Cerebellar cortex (tissue), 1 donor: ENCODE measurements at regions not wholly inside any gene's neighbourhood (a gene's known extent, or its start where the extent isn't known, plus 50 kb on each side); places are given as distances from the start of the nearest gene placed in this dataset.
"Not testable (repeated sequence)": the region's sequence is repeated elsewhere in the genome, so short reads cannot be mapped to it uniquely, and the experiment has no call there.

Source experiments
- DNase-seq: peaks from one replicate; pipeline ENCODE4 v3.0.0-alpha.2; 2015; ENCODE audit warnings: low spot score

GRCh38 chr21:39082656-39083376 lies 100.4 kb downstream of the PSMG1 start:
- no peak for DNase-seq

- no peak for DNase-seq
Measured at GRCh38 chr21:39080366-39080765, 102.9 kb downstream of the PSMG1 start.

- DNase-seq = no peak
Measured at GRCh38 chr21:39079617-39080016, 103.6 kb downstream of the PSMG1 start.

- no peak for DNase-seq
Measured at GRCh38 chr21:39078322-39079065, 104.8 kb downstream of the PSMG1 start.

GRCh38 chr21:39077876-39078275 lies 105.4 kb downstream of the PSMG1 start:
- DNase-seq = no peak

- DNase-seq = no peak
Measured at GRCh38 chr21:39074508-39074907, 108.7 kb downstream of the PSMG1 start.

GRCh38 chr21:39073717-39074116 lies 109.5 kb downstream of the PSMG1 start:
- peak; percentile 18 for DNase-seq

GRCh38 chr21:39073063-39073462 lies 110.2 kb downstream of the PSMG1 start:
- no peak for DNase-seq

GRCh38 chr21:39072468-39072867 lies 110.8 kb downstream of the PSMG1 start:
- no peak for DNase-seq

- DNase-seq = no peak
Measured at GRCh38 chr21:39071623-39072214, 111.5 kb downstream of the PSMG1 start.

- DNase-seq = not testable (repeated sequence)
Measured at GRCh38 chr21:39069856-39070255, 113.4 kb downstream of the PSMG1 start.

- no peak for DNase-seq
Measured at GRCh38 chr21:39066829-39067780, 116.1 kb downstream of the PSMG1 start.

GRCh38 chr21:39065917-39066316 lies 117.3 kb downstream of the PSMG1 start:
- no peak for DNase-seq

GRCh38 chr21:39064325-39065012 lies 118.8 kb downstream of the PSMG1 start:
- DNase-seq = no peak

- no peak for DNase-seq
Measured at GRCh38 chr21:39063517-39063916, 119.7 kb downstream of the PSMG1 start.

- no peak for DNase-seq
Measured at GRCh38 chr21:39062196-39062595, 121.1 kb downstream of the PSMG1 start.

GRCh38 chr21:39061766-39062165 lies 121.5 kb downstream of the PSMG1 start:
- no peak for DNase-seq

- DNase-seq = peak; percentile 11
Measured at GRCh38 chr21:39060485-39061083, 122.7 kb downstream of the PSMG1 start.

- DNase-seq = no peak
Measured at GRCh38 chr21:39057121-39057520, 126.1 kb downstream of the PSMG1 start.

- no peak for DNase-seq
Measured at GRCh38 chr21:39056636-39057035, 126.6 kb downstream of the PSMG1 start.
